ENCODE measurements at regions not wholly inside any gene's neighbourhood (a gene's known extent, or its start where the extent isn't known, plus 50 kb on each side); places are given as distances from the start of the nearest gene placed in this dataset.

GRCh38 chr10:20457649-20458048, 439.5 kb downstream of the NEBL start:
- ATAC-seq (ENCODE audit: low read depth) (no peak), DNase-seq (no peak)
- no peaks in the 10 kb centered on the region for H3K27me3 ChIP-seq (ENCODE audit: control insufficient read depth, insufficient read depth, low read length)
- H3K4me1 ChIP-seq (ENCODE audit: control insufficient read depth, insufficient read depth, low read length): no peaks in the 10 kb centered on the region
- dilution Hi-C loops (cut with HindIII; ENCODE audit: low sequenced_read_pairs, unreplicated experiment) (no loop called here), intact Hi-C loops (cut with micrococcal nuclease) (no loop called here), in situ Hi-C loops (cut with MboI; ENCODE audit: low sequenced_read_pairs) (no loop called here)
- H4K8ac ChIP-seq (ENCODE audit: low read depth in 2 of 2, low read length in 2 of 2): no peak overlapping the region
- no peak overlapping the region for H2BK5ac ChIP-seq (ENCODE audit: low read depth, low read length, poor library complexity, severe bottlenecking)
- TF ChIP-seq, protein P1, sequence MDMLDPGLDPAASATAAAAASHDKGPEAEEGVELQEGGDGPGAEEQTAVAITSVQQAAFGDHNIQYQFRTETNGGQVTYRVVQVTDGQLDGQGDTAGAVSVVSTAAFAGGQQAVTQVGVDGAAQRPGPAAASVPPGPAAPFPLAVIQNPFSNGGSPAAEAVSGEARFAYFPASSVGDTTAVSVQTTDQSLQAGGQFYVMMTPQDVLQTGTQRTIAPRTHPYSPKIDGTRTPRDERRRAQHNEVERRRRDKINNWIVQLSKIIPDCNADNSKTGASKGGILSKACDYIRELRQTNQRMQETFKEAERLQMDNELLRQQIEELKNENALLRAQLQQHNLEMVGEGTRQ (IDR thresholded peaks at IDR 0.05; ENCODE audit: low read depth, low read length): no peak
- no peak for TF ChIP-seq RAD21 (IDR thresholded peaks at IDR 0.05; ENCODE audit: low read length)
- TF ChIP-seq MAZ (IDR thresholded peaks at IDR 0.05; ENCODE audit: borderline replicate concordance, low read depth, low read length): no peak
- TF ChIP-seq RCOR1 (IDR thresholded peaks at IDR 0.05; ENCODE audit: insufficient replicate concordance, low read length): no peak
- TF ChIP-seq BHLHE40 (IDR thresholded peaks at IDR 0.05; ENCODE audit: low read depth, low read length): no peak
- no peak for TF ChIP-seq CEBPB (IDR thresholded peaks at IDR 0.05; ENCODE audit: low read depth, low read length)
- no peak for TF ChIP-seq SMC3 (IDR thresholded peaks at IDR 0.05; ENCODE audit: low read depth, low read length)
- TF ChIP-seq ELK1 (IDR thresholded peaks at IDR 0.05; ENCODE audit: borderline replicate concordance, low read depth, low read length): no peak
- no peak for TF ChIP-seq NFE2L2 (IDR thresholded peaks at IDR 0.05; ENCODE audit: low read depth, low read length)
- TF ChIP-seq MAFK (IDR thresholded peaks at IDR 0.05; ENCODE audit: low read depth, low read length): no peak
- no peak for TF ChIP-seq POLR2A (IDR thresholded peaks at IDR 0.05; ENCODE audit: low read depth, low read length)
- no peak for TF ChIP-seq FOS (IDR thresholded peaks at IDR 0.05; ENCODE audit: low read depth, low read length)
- no peak for TF ChIP-seq MXI1 (IDR thresholded peaks at IDR 0.05; ENCODE audit: borderline replicate concordance, low read depth, low read length)
- no peak for TF ChIP-seq RFX5 (IDR thresholded peaks at IDR 0.05; ENCODE audit: low read depth, low read length)
- no peak for TF ChIP-seq CHD1 (IDR thresholded peaks at IDR 0.05; ENCODE audit: low read depth, low read length)
- TF ChIP-seq, protein P2, sequence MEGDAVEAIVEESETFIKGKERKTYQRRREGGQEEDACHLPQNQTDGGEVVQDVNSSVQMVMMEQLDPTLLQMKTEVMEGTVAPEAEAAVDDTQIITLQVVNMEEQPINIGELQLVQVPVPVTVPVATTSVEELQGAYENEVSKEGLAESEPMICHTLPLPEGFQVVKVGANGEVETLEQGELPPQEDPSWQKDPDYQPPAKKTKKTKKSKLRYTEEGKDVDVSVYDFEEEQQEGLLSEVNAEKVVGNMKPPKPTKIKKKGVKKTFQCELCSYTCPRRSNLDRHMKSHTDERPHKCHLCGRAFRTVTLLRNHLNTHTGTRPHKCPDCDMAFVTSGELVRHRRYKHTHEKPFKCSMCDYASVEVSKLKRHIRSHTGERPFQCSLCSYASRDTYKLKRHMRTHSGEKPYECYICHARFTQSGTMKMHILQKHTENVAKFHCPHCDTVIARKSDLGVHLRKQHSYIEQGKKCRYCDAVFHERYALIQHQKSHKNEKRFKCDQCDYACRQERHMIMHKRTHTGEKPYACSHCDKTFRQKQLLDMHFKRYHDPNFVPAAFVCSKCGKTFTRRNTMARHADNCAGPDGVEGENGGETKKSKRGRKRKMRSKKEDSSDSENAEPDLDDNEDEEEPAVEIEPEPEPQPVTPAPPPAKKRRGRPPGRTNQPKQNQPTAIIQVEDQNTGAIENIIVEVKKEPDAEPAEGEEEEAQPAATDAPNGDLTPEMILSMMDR (conservative IDR thresholded peaks at IDR 0.05; ENCODE audit: low read depth, low read length): no peak
- H3K79me1 ChIP-seq (ENCODE audit: low read depth in 1 of 2, low read length in 2 of 2): no peaks in the 10 kb centered on the region
- H3K4me3 ChIP-seq (ENCODE audit: insufficient read depth, low read depth, low read length): no peak overlapping the region
- no peak overlapping the region for H2AK5ac ChIP-seq (ENCODE audit: low read depth, low read length)
- no peak overlapping the region for H3K4me2 ChIP-seq (ENCODE audit: low read depth, low read length)
- no peaks in the 10 kb centered on the region for H3K9me1 ChIP-seq (ENCODE audit: insufficient read depth, low read length)
- H3K9me3 ChIP-seq (ENCODE audit: control insufficient read depth, insufficient read depth, low read length): no peaks in the 10 kb centered on the region; the same call in 1 of the 2 replicates
- H2AFZ ChIP-seq (replicated peaks; ENCODE audit: low read length, poor library complexity): no peak overlapping the region
- H2BK120ac ChIP-seq (ENCODE audit: low read depth, low read length): no peak overlapping the region
- H3K27ac ChIP-seq (ENCODE audit: insufficient read depth, low read length): no peak overlapping the region
- H3K4ac ChIP-seq (ENCODE audit: low read depth, low read length): no peak overlapping the region
- no peak overlapping the region for H3K56ac ChIP-seq (ENCODE audit: extremely low read depth, insufficient read depth, low read length)
- no peak overlapping the region for H4K5ac ChIP-seq (ENCODE audit: low read depth, low read length)
- no peak overlapping the region for H2BK20ac ChIP-seq (ENCODE audit: low read depth, low read length)
- POLR2A ChIA-PET (ENCODE audit: unreplicated experiment): no interaction called here
- no peak overlapping the region for H3K23ac ChIP-seq (ENCODE audit: low read depth, low read length)
- WGBS, 2 experiments (ENCODE audit: extremely low coverage in 2 of 2, insufficient read length in 1 of 2): no CpG with 5 or more reads among the region's 2 CpGs
- H4K91ac ChIP-seq (ENCODE audit: insufficient read depth, low read depth, low read length): no peak overlapping the region
- H3K9ac ChIP-seq (ENCODE audit: low read depth, low read length): no peak overlapping the region
- no peaks in the 10 kb centered on the region for H4K20me1 ChIP-seq (ENCODE audit: insufficient read depth, low read length)
- H2BK15ac ChIP-seq (ENCODE audit: low read depth, low read length): no peak overlapping the region
- no peak overlapping the region for H3K18ac ChIP-seq (ENCODE audit: low read depth, low read length)
- no TSS peak for BruUV-seq (replicated peaks)
- CTCF ChIA-PET: interaction anchor here (0.6 kb wide), 1 partner anchor 206 kb away, joined by 3 read pairs; no protein-coding TSS in a partner anchor
- no peak overlapping the region for H3K14ac ChIP-seq (replicated peaks; ENCODE audit: low read depth, low read length)
- H3K36me3 ChIP-seq (ENCODE audit: control insufficient read depth, insufficient read depth, low read length): no peaks in the 10 kb centered on the region
- no peak overlapping the region for H2AK9ac ChIP-seq (replicated peaks; ENCODE audit: low read depth, low read length, poor library complexity)

Measured in IMR-90 (cell line).